HepG2 (cell line): ENCODE measurements at regions not wholly inside any gene's neighbourhood (a gene's known extent, or its start where the extent isn't known, plus 50 kb on each side); places are given as distances from the start of the nearest gene placed in this dataset.

ENCODE experiments used
- ATAC-seq: fragments of 200-7000 bp; cut with Tn5 transposase; 3 replicates; pipeline ENCODE4 v1.9.1; 2020; ENCODE audit warnings: mild to moderate bottlenecking, moderate library complexity
- BruUV-seq: library from RNA; stranded (reverse); fragments of 400-500 nt; replicated peaks from 2 replicates; lab custom pipeline; 2021; lab: Mats Ljungman, UMichigan
- CTCF ChIA-PET: fragments of 300-600 bp; formaldehyde crosslinking; extraction: SDS; loops from one replicate; lab custom pipeline; 2021; ENCODE audit warnings: low total read pairs, inconsistent platforms, low intra/inter-chr PET ratio; lab: Yijun Ruan, JAX
- POLR2A ChIA-PET: fragments of 350-600 bp; sonication (Branson Sonifier 250); formaldehyde crosslinking; loops from one replicate; lab custom pipeline; 2020; ENCODE audit warnings: antibody characterized with exemption, inconsistent platforms; lab: Yijun Ruan, JAX
- DNase-seq: peaks from one replicate; pipeline ENCODE4 v3.0.0-alpha.2; 2015; ENCODE audit warnings: low spot score
- FAIRE-seq: peaks from 3 replicates; lab custom pipeline; 2011; peaks lifted over from hg19 to GRCh38; lab: Jason Lieb, UNC
- H2AFZ ChIP-seq: one replicate; pipeline ENCODE4 v1.6.1; 2011; ENCODE audit warnings: low read length, inconsistent platforms
- H3K27ac ChIP-seq: fragments of 300-600 bp; 3 replicates; pipeline ENCODE4 v1.8.0; 2011; ENCODE audit warnings: mixed run types, mild to moderate bottlenecking, mixed read lengths, low read length, inconsistent platforms; ENCODE audit not compliant: insufficient read depth; ENCODE audit errors: extremely low read length
- H3K27me3 ChIP-seq, 2 experiments: fragments of 200-600 bp in 1 of 2; 2 replicates in 1 of 2; 3 replicates in 1 of 2; pipeline versions ENCODE4 v1.6.0 to v1.8.0; 2011; ENCODE audit warnings: low read length in 2 of 2, mild to moderate bottlenecking in 2 of 2, moderate library complexity in 2 of 2, inconsistent platforms in 1 of 2; ENCODE audit not compliant: insufficient read depth in 2 of 2, control insufficient read depth in 1 of 2
- H3K36me3 ChIP-seq, 2 experiments: fragments of 200-600 bp in 1 of 2; replicated peaks in 1 of 2; 2 replicates in 1 of 2; 3 replicates in 1 of 2; pipeline versions ENCODE4 v1.5.1 to v1.8.0; 2011; ENCODE audit warnings: low read length in 2 of 2, inconsistent platforms in 1 of 2; ENCODE audit not compliant: insufficient read depth in 2 of 2, control insufficient read depth in 1 of 2
- H3K4me1 ChIP-seq: 2 replicates; pipeline ENCODE4 v1.5.1; 2012; ENCODE audit warnings: low read length, inconsistent platforms; ENCODE audit not compliant: insufficient read depth
- H3K4me2 ChIP-seq: 2 replicates; pipeline ENCODE4 v1.6.0; 2011; ENCODE audit warnings: low read depth, low read length, inconsistent platforms
- H3K4me3 ChIP-seq, 3 experiments: fragments of 200-600 bp in 1 of 3; sonication (generic), shearing (Covaris generic) in 1 of 3; replicated peaks in 1 of 3; 2 replicates each; pipeline ENCODE4 v1.5.1; 2011 to 2016; ENCODE audit warnings: low read length in 3 of 3, inconsistent platforms in 2 of 3, low read depth in 2 of 3, mild to moderate bottlenecking in 2 of 3, control low read depth in 1 of 3, mixed read lengths in 1 of 3; ENCODE audit not compliant: insufficient read depth in 1 of 3
- H3K79me2 ChIP-seq: one replicate; pipeline ENCODE4 v1.6.1; 2011; ENCODE audit warnings: low read length, inconsistent platforms; ENCODE audit not compliant: insufficient read depth
- H3K9ac ChIP-seq: 2 replicates; pipeline ENCODE4 v1.6.0; 2011; ENCODE audit warnings: mild to moderate bottlenecking, low read depth, low read length, inconsistent platforms; ENCODE audit not compliant: insufficient read depth
- H3K9me3 ChIP-seq: 2 replicates; pipeline ENCODE4 v1.5.1; 2012; ENCODE audit warnings: mild to moderate bottlenecking, low read length
- H4K20me1 ChIP-seq: 2 replicates; pipeline ENCODE4 v1.6.0; 2011; ENCODE audit warnings: inconsistent platforms, mild to moderate bottlenecking, low read length, moderate library complexity; ENCODE audit not compliant: insufficient read depth
- AFF4 ChIP-seq: sonication (generic); formaldehyde crosslinking; IDR thresholded peaks from 2 replicates; pipeline ENCODE4 v1.4.0; 2020; ENCODE audit warnings: missing genetic modification reagents
- GPBP1L1 ChIP-seq: sonication (generic); formaldehyde crosslinking; IDR thresholded peaks from 2 replicates; pipeline ENCODE4 v1.5.0; 2020; ENCODE audit warnings: mild to moderate bottlenecking, missing genetic modification reagents
- GTF2F1 ChIP-seq: fragments of 150-350 bp; IDR thresholded peaks from 2 replicates; pipeline ENCODE4 v1.6.1; 2014; ENCODE audit warnings: low read length
- HES4 ChIP-seq: sonication (generic); formaldehyde crosslinking; IDR thresholded peaks from 2 replicates; pipeline ENCODE4 v1.9.0; 2021; ENCODE audit warnings: mild to moderate bottlenecking, missing genetic modification reagents, borderline replicate concordance
- HNRNPUL1 ChIP-seq: fragments of 200-400 bp; formaldehyde crosslinking; IDR thresholded peaks from 2 replicates; pipeline ENCODE4 v1.6.1; 2017; ENCODE audit warnings: low read depth, mild to moderate bottlenecking, low read length, moderate library complexity
- KLF13 ChIP-seq: sonication (generic); formaldehyde crosslinking; IDR thresholded peaks from 2 replicates; pipeline ENCODE4 v1.4.0; 2020; ENCODE audit warnings: mild to moderate bottlenecking, missing genetic modification reagents
- MEF2D ChIP-seq: sonication (generic); formaldehyde crosslinking; IDR thresholded peaks from 2 replicates; pipeline ENCODE4 v1.5.1; 2020; ENCODE audit warnings: mild to moderate bottlenecking, missing genetic modification reagents
- ZBTB43 ChIP-seq: sonication (generic); formaldehyde crosslinking; conservative IDR thresholded peaks from 2 replicates; pipeline ENCODE4 v1.4.0; 2020; ENCODE audit warnings: missing genetic modification reagents
- ZBTB44 ChIP-seq: sonication (generic); formaldehyde crosslinking; IDR thresholded peaks from 2 replicates; pipeline ENCODE4 v1.4.0; 2020; ENCODE audit warnings: missing genetic modification reagents
- ZFYVE20 ChIP-seq: sonication (generic); formaldehyde crosslinking; IDR thresholded peaks from 2 replicates; pipeline ENCODE4 v1.8.0; 2023; ENCODE audit warnings: low read depth, mild to moderate bottlenecking, moderate library complexity, missing genetic modification reagents, borderline replicate concordance
- ZNF251 ChIP-seq: sonication (generic); formaldehyde crosslinking; IDR thresholded peaks from 2 replicates; pipeline ENCODE4 v1.9.0; 2021; ENCODE audit warnings: mild to moderate bottlenecking, missing genetic modification reagents
- ZNF597 ChIP-seq: sonication (generic); formaldehyde crosslinking; IDR thresholded peaks from 2 replicates; pipeline ENCODE4 v1.5.0; 2020; ENCODE audit warnings: missing genetic modification reagents
- WGBS: methylation state at CpG from one replicate; pipeline ENCODE4 v1.1.6; 2017; ENCODE audit warnings: low lambda C conversion rate; 5-methylcytosine and 5-hydroxymethylcytosine counted together
- in situ Hi-C: cut with HindIII; loops from 2 replicates; pipeline ENCODE4 v1.10.0; 2017; ENCODE audit warnings: low pct_unique_long_range_greater_than_20kb; ENCODE audit not compliant: extremely low pct_ligation_motif_present
- intact Hi-C: fragments of 100-400 bp; cut with micrococcal nuclease; formaldehyde crosslinking; loops from one replicate; pipeline ENCODE4 v1.10.0; 2022; ENCODE audit not compliant: unreplicated experiment

GRCh38 chr4:4764558-4764905 is 94.9 kb upstream of the MSX1 start (continued):
- TF ChIP-seq ZBTB44 (no peak), GTF2F1 (no peak), ZFYVE20 (CRISPR knock-in tag) (no peak), AFF4 (CRISPR knock-in tag) (no peak), ZNF597 (CRISPR knock-in tag) (no peak)

DNA sequence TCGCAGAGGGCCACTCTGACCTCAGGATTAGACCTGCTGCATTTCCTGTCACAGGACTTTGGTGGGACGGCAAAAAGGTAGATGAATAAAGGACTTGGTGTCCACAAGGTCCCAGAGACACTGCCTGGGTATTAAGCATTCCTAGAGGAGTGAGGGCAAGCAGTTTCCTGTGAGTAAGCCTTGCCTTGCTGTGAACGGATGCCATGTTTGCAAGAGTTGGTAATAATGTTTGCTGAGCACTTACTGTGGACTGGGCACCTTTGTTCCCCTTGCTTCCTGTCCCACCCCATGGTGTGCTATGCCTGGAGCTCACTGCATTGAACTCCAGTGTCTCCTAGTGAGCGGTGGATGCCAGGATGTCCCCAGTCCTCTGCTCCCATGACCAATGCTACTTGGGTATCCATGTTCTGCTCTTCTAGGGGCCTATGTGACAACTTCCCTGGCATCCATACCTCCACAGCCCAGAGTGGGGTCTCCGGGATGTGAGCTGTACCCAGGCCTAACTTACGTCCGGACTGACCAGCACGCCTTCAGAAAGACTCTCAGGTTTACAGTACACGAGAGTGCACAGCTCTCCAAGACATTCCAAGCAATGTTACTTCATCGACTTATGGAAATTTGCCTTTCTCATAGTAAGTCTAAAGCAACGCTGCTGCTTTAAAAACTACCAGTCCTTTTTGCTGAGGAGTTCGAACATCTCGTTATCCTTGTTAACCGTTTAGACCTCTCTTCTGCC is 95.5 kb upstream of the MSX1 start:
- H3K9ac ChIP-seq: no peak overlapping the region
- DNase-seq: peak; percentile 25
- no TSS peak for BruUV-seq
- no peaks in the 10 kb centered on the region for H3K9me3 ChIP-seq
- H3K79me2 ChIP-seq: no peaks in the 10 kb centered on the region
- intact Hi-C loops (no loop called here), in situ Hi-C loops (no loop called here)
- H3K4me2 ChIP-seq: no peak overlapping the region
- 81% methylated on average over 13 of the region's 14 CpGs for WGBS
- no peaks in the 10 kb centered on the region for H3K4me1 ChIP-seq
- no peak for ATAC-seq
- H3K27ac ChIP-seq: no peak overlapping the region
- no peaks in the 10 kb centered on the region for H3K27me3 ChIP-seq
- no peak for FAIRE-seq
- ChIA-PET CTCF (no interaction called here), POLR2A (no interaction called here)
- H3K4me3 ChIP-seq: no peak overlapping the region
- no peak overlapping the region for H2AFZ ChIP-seq
- H3K36me3 ChIP-seq: no peaks in the 10 kb centered on the region
- no peaks in the 10 kb centered on the region for H4K20me1 ChIP-seq
- no peak for TF ChIP-seq KLF13 (CRISPR knock-in tag)
- no peak for TF ChIP-seq MEF2D (CRISPR knock-in tag)
- TF ChIP-seq HNRNPUL1: no peak
- no peak for TF ChIP-seq HES4 (CRISPR knock-in tag)
- no peak for TF ChIP-seq ZBTB43
- no peak for TF ChIP-seq GPBP1L1
- no peak for TF ChIP-seq ZNF251 (CRISPR knock-in tag)
